ENCODE measurements at regions not wholly inside any gene's neighbourhood (a gene's known extent, or its start where the extent isn't known, plus 50 kb on each side); places are given as distances from the start of the nearest gene placed in this dataset.

DNA sequence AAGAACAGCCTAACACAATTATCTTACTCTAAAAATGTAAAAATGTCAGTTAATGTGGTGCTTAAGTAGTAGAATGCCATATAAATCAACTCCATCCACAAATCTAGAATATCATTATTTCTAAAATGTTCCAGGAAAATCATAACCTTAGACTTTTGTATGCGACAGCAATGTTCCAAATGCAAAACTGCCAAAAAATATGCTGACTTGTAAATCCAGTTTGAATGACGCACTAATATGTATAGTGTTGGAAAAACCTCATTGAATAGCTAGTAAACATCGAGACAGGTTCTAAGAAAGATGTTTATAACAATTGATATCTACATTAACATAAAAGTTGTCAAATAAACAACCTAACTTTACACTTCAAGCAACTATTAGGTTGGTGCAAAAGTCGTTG lies 469.1 kb upstream of the PRICKLE1 start:
- WGBS: 94% methylated on average over 4 of the region's 4 CpGs
- intact Hi-C loops (cut with DNase I): no loop called here

DNA sequence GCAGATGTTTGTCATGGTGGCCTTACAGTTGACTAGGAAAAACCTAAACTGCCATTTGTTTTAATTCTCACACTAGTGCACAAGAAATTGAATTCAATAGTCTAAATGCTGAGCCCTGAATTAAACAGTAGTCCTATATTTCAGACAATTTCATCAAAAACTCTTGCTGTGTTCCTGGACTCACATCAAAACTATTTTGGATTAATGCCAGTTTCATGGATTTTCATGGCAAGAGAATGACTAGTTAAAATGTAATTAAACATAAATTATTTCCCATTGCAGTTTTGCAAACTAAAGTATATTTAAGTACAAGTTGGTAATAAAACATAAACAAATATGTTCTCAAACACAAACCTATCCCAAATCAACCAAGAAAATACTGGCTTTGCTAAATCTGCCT lies 468.0 kb upstream of the PRICKLE1 start:
- no peaks in the 10 kb centered on the region for H3K4me1 ChIP-seq (ENCODE audit: control insufficient read depth, insufficient read depth, low read length)
- no peak overlapping the region for H3K27ac ChIP-seq (ENCODE audit: low read length)
- no peaks in the 10 kb centered on the region for H3K9me3 ChIP-seq (ENCODE audit: control insufficient read depth, low read length)
- no peak for DNase-seq
- no peaks in the 10 kb centered on the region for H3K27me3 ChIP-seq (ENCODE audit: control insufficient read depth, insufficient read depth)
- intact Hi-C loops (cut with DNase I): no loop called here
- no peak for ATAC-seq
- no peak overlapping the region for H3K4me3 ChIP-seq (ENCODE audit: low read length)

More for the DNA sequence above, 469.1 kb upstream of the PRICKLE1 start:
- no peak for ATAC-seq
- Histone ChIP-seq H3K4me1 (ENCODE audit: control insufficient read depth, insufficient read depth, low read length) (no peaks in the 10 kb centered on the region), H3K4me3 (ENCODE audit: low read length) (no peak overlapping the region), H3K27me3 (ENCODE audit: control insufficient read depth, insufficient read depth) (no peaks in the 10 kb centered on the region), H3K9me3 (ENCODE audit: control insufficient read depth, low read length) (no peaks in the 10 kb centered on the region), H3K27ac (ENCODE audit: low read length) (no peak overlapping the region)
- DNase-seq: no peak

GRCh38 chr12:43054085-43054484 lies 464.5 kb upstream of the PRICKLE1 start:
- intact Hi-C loops (cut with DNase I): no loop called here
- Histone ChIP-seq H3K4me1 (ENCODE audit: control insufficient read depth, insufficient read depth, low read length) (no peaks in the 10 kb centered on the region), H3K4me3 (ENCODE audit: low read length) (no peak overlapping the region), H3K27me3 (ENCODE audit: control insufficient read depth, insufficient read depth) (no peaks in the 10 kb centered on the region), H3K27ac (ENCODE audit: low read length) (no peak overlapping the region), H3K9me3 (ENCODE audit: control insufficient read depth, low read length) (no peaks in the 10 kb centered on the region)
- WGBS: 93% methylated on average over 2 of the region's 2 CpGs
- no peak for ATAC-seq
- no peak for DNase-seq

DNA sequence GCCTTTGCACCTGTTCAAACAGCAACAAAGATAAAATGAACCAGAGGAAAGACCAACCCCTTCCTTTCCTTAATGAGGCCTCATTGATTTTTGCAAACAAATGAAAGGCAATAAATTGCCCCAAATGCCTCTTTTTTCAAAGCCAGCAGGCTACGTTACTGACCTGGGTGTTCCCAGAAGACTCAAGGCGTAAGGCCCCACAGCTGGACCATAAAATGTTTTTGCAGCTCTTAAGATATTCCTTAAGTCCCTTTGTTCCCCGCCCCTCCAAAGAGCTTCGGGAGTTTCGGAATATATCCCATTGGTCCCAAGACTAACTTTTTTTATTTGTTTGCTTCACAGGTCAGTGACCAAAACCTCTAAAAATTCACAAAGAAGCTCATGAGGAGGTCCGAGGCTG lies 462.9 kb upstream of the PRICKLE1 start:
- Histone ChIP-seq H3K27ac (ENCODE audit: low read length) (no peak overlapping the region), H3K9me3 (ENCODE audit: control insufficient read depth, low read length) (no peaks in the 10 kb centered on the region), H3K4me1 (ENCODE audit: control insufficient read depth, insufficient read depth, low read length) (no peaks in the 10 kb centered on the region), H3K27me3 (ENCODE audit: control insufficient read depth, insufficient read depth) (no peaks in the 10 kb centered on the region), H3K4me3 (ENCODE audit: low read length) (no peak overlapping the region)
- ATAC-seq (no peak), DNase-seq (no peak)
- WGBS: 91% methylated on average over 6 of the region's 6 CpGs
- intact Hi-C loops (cut with DNase I): no loop called here

DNA sequence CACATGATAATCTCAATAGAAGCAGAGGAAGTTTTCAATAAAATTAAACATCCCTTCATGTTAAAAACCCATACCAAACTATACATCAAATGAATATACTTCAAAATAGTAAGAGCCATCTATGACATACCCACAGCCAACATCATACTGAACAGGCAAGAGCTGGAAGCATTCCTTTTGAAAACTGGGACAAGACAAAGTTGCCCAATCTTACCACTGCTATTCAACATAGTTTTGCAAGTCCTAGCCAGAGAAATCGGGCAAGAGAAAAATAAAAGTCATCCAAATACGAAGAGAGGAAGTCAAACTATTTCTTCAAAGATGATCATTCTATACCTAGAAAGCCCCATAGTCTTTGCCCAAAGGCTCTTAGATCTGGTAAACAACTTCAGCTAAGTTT lies 454.7 kb upstream of the PRICKLE1 start:
- Histone ChIP-seq H3K4me3 (ENCODE audit: low read length) (no peak overlapping the region), H3K9me3 (ENCODE audit: control insufficient read depth, low read length) (no peaks in the 10 kb centered on the region), H3K27me3 (ENCODE audit: control insufficient read depth, insufficient read depth) (no peaks in the 10 kb centered on the region), H3K27ac (ENCODE audit: low read length) (no peak overlapping the region), H3K4me1 (ENCODE audit: control insufficient read depth, insufficient read depth, low read length) (no peaks in the 10 kb centered on the region)
- intact Hi-C loops (cut with DNase I): no loop called here
- ATAC-seq (no peak), DNase-seq (no peak)
- WGBS: 76% methylated on average over 2 of the region's 2 CpGs

GRCh38 chr12:43038991-43039390 lies 449.4 kb upstream of the PRICKLE1 start:
- H3K4me1 ChIP-seq (ENCODE audit: control insufficient read depth, insufficient read depth, low read length): no peaks in the 10 kb centered on the region
- DNase-seq (no peak), ATAC-seq (no peak)
- H3K4me3 ChIP-seq (ENCODE audit: low read length): no peak overlapping the region
- H3K27me3 ChIP-seq (ENCODE audit: control insufficient read depth, insufficient read depth): no peaks in the 10 kb centered on the region
- intact Hi-C loops (cut with DNase I): no loop called here
- H3K27ac ChIP-seq (ENCODE audit: low read length): no peak overlapping the region
- 73% methylated on average over 3 of the region's 3 CpGs for WGBS
- H3K9me3 ChIP-seq (ENCODE audit: control insufficient read depth, low read length): no peaks in the 10 kb centered on the region

GRCh38 chr12:43029971-43030370 lies 440.4 kb upstream of the PRICKLE1 start:
- no peaks in the 10 kb centered on the region for H3K27me3 ChIP-seq (ENCODE audit: control insufficient read depth, insufficient read depth)
- DNase-seq (no peak), ATAC-seq (no peak)
- WGBS: 76% methylated on average over 2 of the region's 2 CpGs
- intact Hi-C loops (cut with DNase I): no loop called here
- H3K4me1 ChIP-seq (ENCODE audit: control insufficient read depth, insufficient read depth, low read length): no peaks in the 10 kb centered on the region
- no peak overlapping the region for H3K27ac ChIP-seq (ENCODE audit: low read length)
- H3K4me3 ChIP-seq (ENCODE audit: low read length): no peak overlapping the region
- no peaks in the 10 kb centered on the region for H3K9me3 ChIP-seq (ENCODE audit: control insufficient read depth, low read length)

DNA sequence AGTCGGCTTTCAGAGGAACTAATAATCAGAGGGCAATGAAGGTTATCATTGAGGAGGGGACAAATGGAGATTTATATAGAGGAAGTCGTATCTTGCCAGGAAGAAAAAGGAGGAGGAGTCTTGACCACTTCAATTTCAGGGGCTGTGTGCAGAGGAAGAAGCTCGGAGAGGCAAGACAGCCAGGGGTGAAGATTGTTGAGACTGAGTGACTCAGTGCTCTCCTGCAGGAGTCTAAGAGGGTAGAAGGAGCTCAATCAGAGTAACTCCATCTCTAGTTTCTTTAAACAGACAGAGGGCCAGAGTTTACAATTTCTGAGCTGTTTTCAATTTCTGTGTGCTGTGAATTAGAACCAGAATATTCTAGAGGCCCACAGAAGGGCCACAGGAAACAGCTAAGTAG lies 439.3 kb upstream of the PRICKLE1 start:
- no peaks in the 10 kb centered on the region for H3K9me3 ChIP-seq (ENCODE audit: control insufficient read depth, low read length)
- intact Hi-C loops (cut with DNase I): no loop called here
- 49% methylated on average over 3 of the region's 3 CpGs for WGBS
- no peak overlapping the region for H3K4me3 ChIP-seq (ENCODE audit: low read length)
- DNase-seq: no peak
- H3K4me1 ChIP-seq (ENCODE audit: control insufficient read depth, insufficient read depth, low read length): no peaks in the 10 kb centered on the region
- no peak overlapping the region for H3K27ac ChIP-seq (ENCODE audit: low read length)
- ATAC-seq: no peak
- H3K27me3 ChIP-seq (ENCODE audit: control insufficient read depth, insufficient read depth): no peaks in the 10 kb centered on the region

DNA sequence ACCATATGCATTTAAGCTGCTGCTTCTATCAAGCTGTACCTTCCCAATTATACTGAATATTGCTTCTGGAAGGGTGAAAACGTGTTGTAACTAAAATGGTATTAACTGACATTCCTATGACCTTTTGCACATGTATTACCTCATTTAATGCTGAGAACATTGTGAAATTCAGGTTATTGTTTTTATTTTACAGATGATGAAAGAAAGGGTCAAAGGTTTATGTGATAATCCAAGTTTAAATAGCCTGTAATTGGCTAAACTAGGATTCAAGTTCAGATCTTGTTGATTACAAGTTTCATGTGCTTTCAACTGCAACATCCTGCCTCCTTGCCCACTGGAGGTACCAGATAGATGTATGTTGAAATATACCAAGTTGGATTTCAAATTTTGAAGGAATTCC lies 433.3 kb upstream of the PRICKLE1 start:
- no peaks in the 10 kb centered on the region for H3K4me1 ChIP-seq (ENCODE audit: control insufficient read depth, insufficient read depth, low read length)
- ATAC-seq (no peak), DNase-seq (no peak)
- H3K4me3 ChIP-seq (ENCODE audit: low read length): no peak overlapping the region
- H3K27ac ChIP-seq (ENCODE audit: low read length): no peak overlapping the region
- 67% methylated on average over 1 of the region's 1 CpG for WGBS
- intact Hi-C loops (cut with DNase I): no loop called here
- no peaks in the 10 kb centered on the region for H3K27me3 ChIP-seq (ENCODE audit: control insufficient read depth, insufficient read depth)
- H3K9me3 ChIP-seq (ENCODE audit: control insufficient read depth, low read length): no peaks in the 10 kb centered on the region

DNA sequence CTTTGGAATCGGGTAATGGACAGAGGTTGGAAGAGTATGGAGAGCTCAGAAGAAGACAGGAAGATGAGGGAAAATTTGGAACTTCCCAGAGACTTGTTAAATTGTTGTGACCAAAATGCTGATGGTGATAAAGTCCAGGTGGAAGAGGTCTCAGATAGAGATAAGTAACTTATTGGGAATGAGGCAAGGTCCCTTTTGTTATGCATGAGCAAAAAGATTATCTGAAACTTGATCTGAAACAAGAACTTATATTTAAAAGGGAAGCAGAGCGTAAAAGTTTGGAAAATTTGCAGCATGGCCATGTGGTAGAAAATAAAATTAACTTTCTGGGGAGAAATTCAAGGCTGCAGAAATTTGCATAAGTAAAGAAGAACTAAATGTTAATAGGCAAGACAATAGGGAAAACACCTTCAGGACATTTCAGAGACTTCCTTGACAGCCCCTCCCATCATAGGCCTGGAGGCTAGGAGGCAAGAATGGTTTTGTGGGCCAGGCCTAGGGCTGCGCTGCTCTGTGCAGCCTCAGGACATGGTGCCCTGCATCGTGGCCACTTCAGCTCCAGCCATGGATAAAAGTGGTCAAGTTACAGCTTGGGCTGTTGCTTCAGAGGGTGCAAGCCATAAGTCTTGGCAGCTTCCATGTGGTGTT lies 425.7 kb upstream of the PRICKLE1 start:
- intact Hi-C loops (cut with DNase I): no loop called here
- Histone ChIP-seq H3K9me3 (ENCODE audit: control insufficient read depth, low read length) (no peaks in the 10 kb centered on the region), H3K27ac (ENCODE audit: low read length) (no peak overlapping the region), H3K4me3 (ENCODE audit: low read length) (no peak overlapping the region), H3K4me1 (ENCODE audit: control insufficient read depth, insufficient read depth, low read length) (no peaks in the 10 kb centered on the region), H3K27me3 (ENCODE audit: control insufficient read depth, insufficient read depth) (no peaks in the 10 kb centered on the region)
- ATAC-seq: no peak
- 96% methylated on average over 4 of the region's 4 CpGs for WGBS
- no peak for DNase-seq

DNA sequence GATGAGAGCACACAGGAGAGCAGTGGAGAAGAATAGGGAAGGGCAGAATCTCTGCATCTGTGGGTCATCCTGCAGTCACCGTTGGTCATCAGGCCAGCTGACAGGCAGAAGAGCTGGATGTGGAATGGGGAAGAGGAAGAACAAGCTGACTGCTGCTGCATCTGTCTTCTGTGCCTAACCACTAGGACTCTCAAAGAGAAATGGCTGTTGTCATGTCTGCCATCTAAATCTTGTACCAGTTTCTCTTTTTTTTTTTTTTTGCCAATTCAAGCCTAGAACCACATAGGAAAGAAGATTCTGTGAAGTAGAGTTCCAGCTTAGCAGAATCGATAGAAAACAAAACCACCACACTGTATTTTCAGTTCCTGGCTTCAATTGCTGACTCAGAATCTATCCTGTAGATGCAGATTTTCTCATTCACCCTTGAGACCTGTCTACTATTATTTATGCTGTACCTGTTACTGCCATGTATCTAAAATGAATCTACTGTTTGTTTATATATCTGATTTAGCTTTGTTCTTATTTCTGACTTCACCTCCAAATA lies 421.9 kb upstream of the PRICKLE1 start:
- WGBS: 60% methylated on average over 2 of the region's 2 CpGs

DNA sequence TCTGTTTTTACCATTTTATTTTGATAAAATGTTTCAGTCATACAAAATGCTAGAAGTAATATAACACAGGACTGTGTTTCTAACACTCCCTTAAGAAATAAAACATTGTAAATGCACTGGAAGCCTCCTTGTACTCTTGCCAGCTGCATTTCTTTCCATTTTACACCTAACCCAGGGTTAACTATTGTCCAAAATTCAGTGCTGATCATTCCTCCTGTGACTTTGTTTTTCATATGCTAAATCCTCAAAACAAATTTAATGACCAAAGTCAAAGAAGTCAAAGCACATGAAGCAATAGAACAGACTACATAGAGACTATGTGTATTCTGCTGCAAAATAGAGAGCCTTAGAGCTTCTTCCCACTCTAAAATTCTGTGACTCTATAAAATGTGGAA lies 420.3 kb upstream of the PRICKLE1 start:
- intact Hi-C loops (cut with DNase I): no loop called here
- no peak for DNase-seq
- H3K4me1 ChIP-seq (ENCODE audit: control insufficient read depth, insufficient read depth, low read length): no peaks in the 10 kb centered on the region
- H3K9me3 ChIP-seq (ENCODE audit: control insufficient read depth, low read length): no peaks in the 10 kb centered on the region
- no peak overlapping the region for H3K4me3 ChIP-seq (ENCODE audit: low read length)
- H3K27ac ChIP-seq (ENCODE audit: low read length): no peak overlapping the region
- no peaks in the 10 kb centered on the region for H3K27me3 ChIP-seq (ENCODE audit: control insufficient read depth, insufficient read depth)
- no peak for ATAC-seq

More for the DNA sequence above, 421.9 kb upstream of the PRICKLE1 start:
- intact Hi-C loops (cut with DNase I): no loop called here
- H3K4me3 ChIP-seq (ENCODE audit: low read length): no peak overlapping the region
- H3K4me1 ChIP-seq (ENCODE audit: control insufficient read depth, insufficient read depth, low read length): no peaks in the 10 kb centered on the region
- ATAC-seq: no peak
- H3K9me3 ChIP-seq (ENCODE audit: control insufficient read depth, low read length): no peaks in the 10 kb centered on the region
- no peak for DNase-seq
- no peaks in the 10 kb centered on the region for H3K27me3 ChIP-seq (ENCODE audit: control insufficient read depth, insufficient read depth)
- no peak overlapping the region for H3K27ac ChIP-seq (ENCODE audit: low read length)
